LNCAP (cell line): ENCODE measurements at regions not wholly inside any gene's neighbourhood (a gene's known extent, or its start where the extent isn't known, plus 50 kb on each side); places are given as distances from the start of the nearest gene placed in this dataset.

ENCODE experiments used
- TF ChIP-seq, protein P1 (sequence below): fragments of 450-650 bp; IDR thresholded peaks from 2 replicates; pipeline ENCODE4 v1.5.1; 2017; ENCODE audit warnings: mild to moderate bottlenecking

GRCh38 chr2:172252154-172252553 lies 149.5 kb upstream of the DLX2 start:
- TF ChIP-seq, protein P1, sequence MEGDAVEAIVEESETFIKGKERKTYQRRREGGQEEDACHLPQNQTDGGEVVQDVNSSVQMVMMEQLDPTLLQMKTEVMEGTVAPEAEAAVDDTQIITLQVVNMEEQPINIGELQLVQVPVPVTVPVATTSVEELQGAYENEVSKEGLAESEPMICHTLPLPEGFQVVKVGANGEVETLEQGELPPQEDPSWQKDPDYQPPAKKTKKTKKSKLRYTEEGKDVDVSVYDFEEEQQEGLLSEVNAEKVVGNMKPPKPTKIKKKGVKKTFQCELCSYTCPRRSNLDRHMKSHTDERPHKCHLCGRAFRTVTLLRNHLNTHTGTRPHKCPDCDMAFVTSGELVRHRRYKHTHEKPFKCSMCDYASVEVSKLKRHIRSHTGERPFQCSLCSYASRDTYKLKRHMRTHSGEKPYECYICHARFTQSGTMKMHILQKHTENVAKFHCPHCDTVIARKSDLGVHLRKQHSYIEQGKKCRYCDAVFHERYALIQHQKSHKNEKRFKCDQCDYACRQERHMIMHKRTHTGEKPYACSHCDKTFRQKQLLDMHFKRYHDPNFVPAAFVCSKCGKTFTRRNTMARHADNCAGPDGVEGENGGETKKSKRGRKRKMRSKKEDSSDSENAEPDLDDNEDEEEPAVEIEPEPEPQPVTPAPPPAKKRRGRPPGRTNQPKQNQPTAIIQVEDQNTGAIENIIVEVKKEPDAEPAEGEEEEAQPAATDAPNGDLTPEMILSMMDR: no peak

DNA sequence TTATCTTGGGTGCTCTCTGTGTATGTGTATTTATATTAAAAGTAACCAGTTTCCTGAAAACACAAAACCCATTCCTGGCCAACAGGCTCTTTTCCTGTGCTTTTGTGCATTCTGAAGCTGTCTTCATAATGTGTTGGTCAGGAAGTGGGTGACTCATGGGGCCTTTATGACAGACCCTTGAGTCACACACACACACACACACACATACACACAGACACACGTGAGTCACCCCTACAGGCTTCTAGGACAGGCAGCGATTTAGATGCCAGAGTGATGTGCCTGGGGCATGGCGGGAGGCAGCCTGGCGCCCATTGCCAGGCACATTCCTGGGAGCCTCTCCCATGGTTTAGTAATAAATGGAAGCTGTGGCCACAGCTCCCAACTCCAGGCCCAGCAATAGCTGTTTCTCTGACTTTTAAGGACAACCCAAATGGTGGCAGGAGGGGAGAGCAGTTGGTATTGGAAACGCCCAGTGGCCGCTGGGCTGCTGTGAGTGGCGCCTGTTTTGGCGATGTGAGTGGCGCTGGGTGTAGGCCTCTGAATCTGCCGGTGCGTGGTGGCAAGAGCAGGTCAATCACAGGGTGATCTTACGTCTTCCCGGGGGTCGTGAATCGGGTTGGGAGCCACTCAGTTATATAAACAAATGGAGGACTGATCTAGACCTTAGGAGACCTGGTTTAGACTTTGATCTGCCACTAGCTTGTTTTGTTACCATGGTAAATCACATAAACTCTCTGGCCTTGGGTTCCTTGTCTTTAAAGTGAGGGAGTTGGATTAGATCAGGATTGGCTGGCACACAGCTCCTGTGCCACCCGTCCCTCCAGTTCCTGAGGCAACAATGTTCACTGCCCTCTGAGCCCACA lies 150.7 kb upstream of the DLX2 start:
- TF ChIP-seq, protein P1: no peak

- TF ChIP-seq, protein P1: no peak
Measured at GRCh38 chr2:172256886-172257285, 154.2 kb upstream of the DLX2 start.

DNA sequence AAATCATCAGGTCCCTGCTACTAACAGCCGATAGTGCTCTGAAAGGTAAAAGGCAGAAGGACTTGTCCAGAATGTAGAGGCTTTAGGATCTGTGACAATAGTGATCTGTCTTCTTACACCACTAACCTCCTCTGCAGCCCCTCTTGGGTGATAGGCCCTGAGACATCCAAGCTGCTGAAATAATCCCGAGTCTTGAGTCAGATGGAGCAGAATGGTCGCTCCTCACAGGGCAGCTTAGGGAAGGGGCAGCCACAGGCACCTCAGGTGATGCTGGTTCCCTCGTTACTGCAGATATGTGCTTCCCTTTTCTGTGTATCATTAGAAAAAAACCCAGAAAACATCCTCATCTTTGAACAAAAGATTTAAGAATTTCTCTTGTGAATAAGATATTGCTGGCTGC lies 157.1 kb upstream of the DLX2 start:
- TF ChIP-seq, protein P1: no peak

DNA sequence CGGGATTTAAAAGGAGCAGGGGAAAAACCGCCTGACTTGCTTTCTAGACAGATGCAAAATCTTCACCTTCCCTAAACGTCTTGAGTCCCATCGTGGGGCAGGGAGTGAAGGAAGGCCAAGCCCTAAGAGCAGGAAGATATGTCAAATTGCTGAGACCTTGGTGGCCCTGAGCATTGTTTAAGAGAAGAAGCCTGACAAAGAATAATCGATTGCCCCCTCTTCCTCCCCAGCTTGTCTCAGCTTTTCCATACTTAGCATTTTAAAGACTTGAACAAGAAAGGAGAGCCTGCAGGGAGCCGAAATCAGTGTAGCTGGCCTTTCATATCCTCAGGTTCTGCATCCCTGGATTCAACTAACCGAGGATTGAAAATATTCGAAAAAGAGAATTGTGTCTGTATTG lies 157.6 kb upstream of the DLX2 start:
- TF ChIP-seq, protein P1: no peak

DNA sequence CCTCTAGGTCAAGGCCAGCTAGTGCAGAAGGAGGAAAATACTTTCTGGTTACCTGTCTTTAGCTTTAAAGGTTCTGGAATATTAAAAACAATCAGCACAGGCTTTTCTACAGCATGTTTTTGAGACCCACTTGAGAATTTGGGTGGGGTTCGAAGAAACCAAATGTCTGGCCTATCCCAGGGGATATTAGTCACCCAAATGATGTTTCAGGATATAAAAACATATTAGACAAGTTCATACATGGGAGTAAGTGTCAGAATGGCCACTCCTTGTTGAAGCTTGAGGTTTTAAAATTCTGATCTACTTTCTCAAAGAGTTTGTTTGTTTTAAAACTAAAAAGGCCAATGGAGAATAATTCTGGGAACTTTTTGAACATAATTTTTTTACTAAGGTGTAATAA lies 158.6 kb upstream of the DLX2 start:
- TF ChIP-seq, protein P1: no peak

DNA sequence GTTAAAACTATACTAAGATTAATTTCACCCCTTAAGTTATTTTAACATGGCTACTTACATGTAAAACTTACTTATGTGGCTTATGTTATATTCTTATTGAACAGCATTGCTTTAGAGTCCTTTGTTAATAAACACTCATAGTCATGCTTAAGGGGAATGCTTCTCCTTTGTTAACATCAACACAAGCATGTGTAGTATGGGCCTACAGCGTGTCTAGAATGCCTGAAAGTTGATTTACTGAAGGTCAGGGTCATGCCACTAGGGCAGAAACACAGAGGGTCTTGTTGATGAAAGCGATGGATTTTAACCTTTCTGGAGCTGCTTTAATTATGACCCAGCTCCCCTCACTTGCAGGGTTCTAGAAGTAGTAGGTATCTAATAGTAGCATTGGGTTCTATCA lies 159.8 kb upstream of the DLX2 start:
- TF ChIP-seq, protein P1: no peak
